K562 (cell line): ENCODE measurements at regions not wholly inside any gene's neighbourhood (a gene's known extent, or its start where the extent isn't known, plus 50 kb on each side); places are given as distances from the start of the nearest gene placed in this dataset.

Experiments
- C11orf30 ChIP-seq: fragments of 450-650 bp; IDR thresholded peaks from 2 replicates; pipeline ENCODE4 v1.6.1; 2016; ENCODE audit warnings: low read depth, mild to moderate bottlenecking
- CBX2 ChIP-seq: fragments of 200-600 bp; sonication (generic); IDR thresholded peaks from one replicate; pipeline ENCODE4 v1.6.1; 2012; ENCODE audit warnings: mild to moderate bottlenecking, low read length, inconsistent platforms; ENCODE audit not compliant: insufficient read depth, poor library complexity, severe bottlenecking
- ERF ChIP-seq: fragments of 450-650 bp; formaldehyde crosslinking; IDR thresholded peaks from 2 replicates; pipeline ENCODE4 v1.4.0; 2020; ENCODE audit warnings: mild to moderate bottlenecking, mixed read lengths
- EZH2 ChIP-seq: IDR thresholded peaks from 2 replicates; pipeline ENCODE4 v1.6.1; 2012; ENCODE audit warnings: low read depth, mild to moderate bottlenecking, inconsistent platforms, low read length, borderline replicate concordance
- PHB ChIP-seq: fragments of 250-450 bp; sonication (Bioruptor Pico); IDR thresholded peaks from 2 replicates; pipeline ENCODE4 v1.5.0; 2021
- POLR2B ChIP-seq: fragments of 450-650 bp; IDR thresholded peaks from 2 replicates; pipeline ENCODE4 v1.6.1; 2018; ENCODE audit warnings: low read depth; ENCODE audit not compliant: partially characterized antibody
- TF ChIP-seq, protein P1 (sequence below): fragments of 450-650 bp; formaldehyde crosslinking; IDR thresholded peaks from 2 replicates; pipeline ENCODE4 v1.4.0; 2022; ENCODE audit warnings: missing genetic modification characterization
- TF ChIP-seq, protein P2 (sequence below): fragments of 250-450 bp; sonication (Bioruptor Pico); IDR thresholded peaks from 2 replicates; pipeline ENCODE4 v1.4.0; 2020
- TF ChIP-seq, protein P3 (sequence below), 2 experiments: fragments of 450-650 bp; formaldehyde crosslinking in 1 of 2; IDR thresholded peaks; 2 replicates each; pipeline versions ENCODE4 v1.4.0 to v1.6.1; 2014 to 2020; ENCODE audit warnings: mild to moderate bottlenecking in 2 of 2, borderline replicate concordance in 1 of 2, low read depth in 1 of 2
- TF ChIP-seq, protein P4 (sequence below): sonication (generic); formaldehyde crosslinking; IDR thresholded peaks from 2 replicates; pipeline ENCODE4 v1.8.1; 2022; ENCODE audit warnings: missing genetic modification reagents

DNA sequence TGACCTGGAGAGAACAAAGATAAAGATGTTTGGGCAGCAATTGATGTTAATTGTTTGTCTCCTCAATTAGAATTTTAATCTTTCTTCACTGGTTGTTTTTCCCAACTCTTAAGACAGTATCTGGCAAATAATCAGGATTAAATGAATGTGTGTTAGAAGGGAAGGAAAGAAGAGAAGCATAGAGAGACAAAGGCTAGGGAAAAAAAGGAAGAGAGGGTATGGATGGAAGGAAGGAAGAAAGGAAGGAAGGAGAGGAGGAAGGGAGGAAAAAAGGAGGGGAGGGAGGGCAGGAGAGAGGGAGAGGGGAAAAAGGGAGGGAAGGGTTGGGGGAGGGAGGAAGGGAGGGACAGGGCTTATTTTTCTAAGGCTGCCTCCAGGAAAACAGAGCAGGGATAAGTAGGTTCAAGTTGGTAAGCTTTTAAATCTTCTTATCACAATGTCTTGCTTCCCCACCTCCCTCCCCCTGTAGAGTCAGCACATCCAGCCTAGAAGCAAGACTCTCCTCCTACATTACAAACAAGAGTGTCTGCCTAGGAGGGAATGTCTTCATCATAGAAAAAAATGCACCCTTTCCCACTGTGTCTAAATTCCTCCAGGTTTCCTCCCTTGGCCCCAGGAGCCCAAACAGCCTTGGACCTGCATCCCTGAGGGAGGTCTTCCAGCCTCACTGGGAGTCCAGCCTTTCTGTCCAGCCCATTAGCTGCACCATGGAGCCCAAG, 447.8 kb upstream of the JARID2 start (continued):
- TF ChIP-seq, protein P1, sequence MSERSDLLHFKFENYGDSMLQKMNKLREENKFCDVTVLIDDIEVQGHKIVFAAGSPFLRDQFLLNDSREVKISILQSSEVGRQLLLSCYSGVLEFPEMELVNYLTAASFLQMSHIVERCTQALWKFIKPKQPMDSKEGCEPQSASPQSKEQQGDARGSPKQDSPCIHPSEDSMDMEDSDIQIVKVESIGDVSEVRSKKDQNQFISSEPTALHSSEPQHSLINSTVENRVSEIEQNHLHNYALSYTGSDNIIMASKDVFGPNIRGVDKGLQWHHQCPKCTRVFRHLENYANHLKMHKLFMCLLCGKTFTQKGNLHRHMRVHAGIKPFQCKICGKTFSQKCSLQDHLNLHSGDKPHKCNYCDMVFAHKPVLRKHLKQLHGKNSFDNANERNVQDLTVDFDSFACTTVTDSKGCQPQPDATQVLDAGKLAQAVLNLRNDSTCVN (CRISPR knock-in tag) = peak; percentile 87; the same call in 1 of the 2 replicates
- TF ChIP-seq, protein P2, sequence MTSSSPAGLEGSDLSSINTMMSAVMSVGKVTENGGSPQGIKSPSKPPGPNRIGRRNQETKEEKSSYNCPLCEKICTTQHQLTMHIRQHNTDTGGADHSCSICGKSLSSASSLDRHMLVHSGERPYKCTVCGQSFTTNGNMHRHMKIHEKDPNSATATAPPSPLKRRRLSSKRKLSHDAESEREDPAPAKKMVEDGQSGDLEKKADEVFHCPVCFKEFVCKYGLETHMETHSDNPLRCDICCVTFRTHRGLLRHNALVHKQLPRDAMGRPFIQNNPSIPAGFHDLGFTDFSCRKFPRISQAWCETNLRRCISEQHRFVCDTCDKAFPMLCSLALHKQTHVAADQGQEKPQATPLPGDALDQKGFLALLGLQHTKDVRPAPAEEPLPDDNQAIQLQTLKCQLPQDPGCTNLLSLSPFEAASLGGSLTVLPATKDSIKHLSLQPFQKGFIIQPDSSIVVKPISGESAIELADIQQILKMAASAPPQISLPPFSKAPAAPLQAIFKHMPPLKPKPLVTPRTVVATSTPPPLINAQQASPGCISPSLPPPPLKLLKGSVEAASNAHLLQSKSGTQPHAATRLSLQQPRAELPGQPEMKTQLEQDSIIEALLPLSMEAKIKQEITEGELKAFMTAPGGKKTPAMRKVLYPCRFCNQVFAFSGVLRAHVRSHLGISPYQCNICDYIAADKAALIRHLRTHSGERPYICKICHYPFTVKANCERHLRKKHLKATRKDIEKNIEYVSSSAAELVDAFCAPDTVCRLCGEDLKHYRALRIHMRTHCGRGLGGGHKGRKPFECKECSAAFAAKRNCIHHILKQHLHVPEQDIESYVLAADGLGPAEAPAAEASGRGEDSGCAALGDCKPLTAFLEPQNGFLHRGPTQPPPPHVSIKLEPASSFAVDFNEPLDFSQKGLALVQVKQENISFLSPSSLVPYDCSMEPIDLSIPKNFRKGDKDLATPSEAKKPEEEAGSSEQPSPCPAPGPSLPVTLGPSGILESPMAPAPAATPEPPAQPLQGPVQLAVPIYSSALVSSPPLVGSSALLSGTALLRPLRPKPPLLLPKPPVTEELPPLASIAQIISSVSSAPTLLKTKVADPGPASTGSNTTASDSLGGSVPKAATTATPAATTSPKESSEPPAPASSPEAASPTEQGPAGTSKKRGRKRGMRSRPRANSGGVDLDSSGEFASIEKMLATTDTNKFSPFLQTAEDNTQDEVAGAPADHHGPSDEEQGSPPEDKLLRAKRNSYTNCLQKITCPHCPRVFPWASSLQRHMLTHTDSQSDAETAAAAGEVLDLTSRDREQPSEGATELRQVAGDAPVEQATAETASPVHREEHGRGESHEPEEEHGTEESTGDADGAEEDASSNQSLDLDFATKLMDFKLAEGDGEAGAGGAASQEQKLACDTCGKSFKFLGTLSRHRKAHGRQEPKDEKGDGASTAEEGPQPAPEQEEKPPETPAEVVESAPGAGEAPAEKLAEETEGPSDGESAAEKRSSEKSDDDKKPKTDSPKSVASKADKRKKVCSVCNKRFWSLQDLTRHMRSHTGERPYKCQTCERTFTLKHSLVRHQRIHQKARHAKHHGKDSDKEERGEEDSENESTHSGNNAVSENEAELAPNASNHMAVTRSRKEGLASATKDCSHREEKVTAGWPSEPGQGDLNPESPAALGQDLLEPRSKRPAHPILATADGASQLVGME = peak; percentile 45; the same call in 1 of the 2 replicates
- TF ChIP-seq CBX2 (no peak), POLR2B (peak; percentile 24), C11orf30 (peak; percentile 14; the same call in 1 of the 2 replicates), PHB (CRISPR knock-in tag) (no peak), ERF (CRISPR knock-in tag) (0 out of 2 replicates have a peak, but pooled peaks have one; percentile 26), EZH2 (no peak)
- TF ChIP-seq, protein P3, sequence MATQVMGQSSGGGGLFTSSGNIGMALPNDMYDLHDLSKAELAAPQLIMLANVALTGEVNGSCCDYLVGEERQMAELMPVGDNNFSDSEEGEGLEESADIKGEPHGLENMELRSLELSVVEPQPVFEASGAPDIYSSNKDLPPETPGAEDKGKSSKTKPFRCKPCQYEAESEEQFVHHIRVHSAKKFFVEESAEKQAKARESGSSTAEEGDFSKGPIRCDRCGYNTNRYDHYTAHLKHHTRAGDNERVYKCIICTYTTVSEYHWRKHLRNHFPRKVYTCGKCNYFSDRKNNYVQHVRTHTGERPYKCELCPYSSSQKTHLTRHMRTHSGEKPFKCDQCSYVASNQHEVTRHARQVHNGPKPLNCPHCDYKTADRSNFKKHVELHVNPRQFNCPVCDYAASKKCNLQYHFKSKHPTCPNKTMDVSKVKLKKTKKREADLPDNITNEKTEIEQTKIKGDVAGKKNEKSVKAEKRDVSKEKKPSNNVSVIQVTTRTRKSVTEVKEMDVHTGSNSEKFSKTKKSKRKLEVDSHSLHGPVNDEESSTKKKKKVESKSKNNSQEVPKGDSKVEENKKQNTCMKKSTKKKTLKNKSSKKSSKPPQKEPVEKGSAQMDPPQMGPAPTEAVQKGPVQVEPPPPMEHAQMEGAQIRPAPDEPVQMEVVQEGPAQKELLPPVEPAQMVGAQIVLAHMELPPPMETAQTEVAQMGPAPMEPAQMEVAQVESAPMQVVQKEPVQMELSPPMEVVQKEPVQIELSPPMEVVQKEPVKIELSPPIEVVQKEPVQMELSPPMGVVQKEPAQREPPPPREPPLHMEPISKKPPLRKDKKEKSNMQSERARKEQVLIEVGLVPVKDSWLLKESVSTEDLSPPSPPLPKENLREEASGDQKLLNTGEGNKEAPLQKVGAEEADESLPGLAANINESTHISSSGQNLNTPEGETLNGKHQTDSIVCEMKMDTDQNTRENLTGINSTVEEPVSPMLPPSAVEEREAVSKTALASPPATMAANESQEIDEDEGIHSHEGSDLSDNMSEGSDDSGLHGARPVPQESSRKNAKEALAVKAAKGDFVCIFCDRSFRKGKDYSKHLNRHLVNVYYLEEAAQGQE (IDR thresholded peaks at IDR 0.05; ENCODE audit: borderline replicate concordance) = no peak
- TF ChIP-seq, protein P3 (CRISPR knock-in tag; IDR thresholded peaks at IDR 0.05; ENCODE audit: low read depth) = no peak
- TF ChIP-seq, protein P4, sequence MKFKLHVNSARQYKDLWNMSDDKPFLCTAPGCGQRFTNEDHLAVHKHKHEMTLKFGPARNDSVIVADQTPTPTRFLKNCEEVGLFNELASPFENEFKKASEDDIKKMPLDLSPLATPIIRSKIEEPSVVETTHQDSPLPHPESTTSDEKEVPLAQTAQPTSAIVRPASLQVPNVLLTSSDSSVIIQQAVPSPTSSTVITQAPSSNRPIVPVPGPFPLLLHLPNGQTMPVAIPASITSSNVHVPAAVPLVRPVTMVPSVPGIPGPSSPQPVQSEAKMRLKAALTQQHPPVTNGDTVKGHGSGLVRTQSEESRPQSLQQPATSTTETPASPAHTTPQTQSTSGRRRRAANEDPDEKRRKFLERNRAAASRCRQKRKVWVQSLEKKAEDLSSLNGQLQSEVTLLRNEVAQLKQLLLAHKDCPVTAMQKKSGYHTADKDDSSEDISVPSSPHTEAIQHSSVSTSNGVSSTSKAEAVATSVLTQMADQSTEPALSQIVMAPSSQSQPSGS (CRISPR knock-in tag) = no peak
